Chondrocyte (in vitro differentiated cells): ENCODE measurements at regions not wholly inside any gene's neighbourhood (a gene's known extent, or its start where the extent isn't known, plus 50 kb on each side); places are given as distances from the start of the nearest gene placed in this dataset.

Experiments
- DNase-seq: peaks from one replicate; pipeline ENCODE4 v3.0.0; 2021; ENCODE audit warnings: mixed read lengths, low spot score
- H3K27ac Mint-ChIP-seq: one replicate; pipeline ENCODE4 v1.8.0; 2021; ENCODE audit warnings: mild to moderate bottlenecking, moderate library complexity, mixed read lengths; ENCODE audit not compliant: unreplicated experiment
- H3K27me3 Mint-ChIP-seq: 2 replicates; pipeline ENCODE4 v1.8.0; 2021; ENCODE audit warnings: low read depth, mixed read lengths
- H3K36me3 Mint-ChIP-seq: 2 replicates; pipeline ENCODE4 v1.8.0; 2021; ENCODE audit warnings: low read depth, mixed read lengths
- H3K4me1 Mint-ChIP-seq: 2 replicates; pipeline ENCODE4 v1.8.0; 2021; ENCODE audit warnings: low read depth, mild to moderate bottlenecking, mixed read lengths
- H3K4me3 Mint-ChIP-seq: one replicate; pipeline ENCODE4 v1.8.0; 2021; ENCODE audit warnings: mild to moderate bottlenecking, moderate library complexity, mixed read lengths; ENCODE audit not compliant: unreplicated experiment
- H3K9me3 Mint-ChIP-seq: 2 replicates; pipeline ENCODE4 v1.8.0; 2021; ENCODE audit warnings: low read depth, mixed read lengths
- TF ChIP-seq, protein P1 (sequence below): fragments of 200-600 bp; sonication (generic); IDR thresholded peaks from 2 replicates; pipeline ENCODE4 v1.5.0; 2021; ENCODE audit warnings: antibody characterized with exemption, mild to moderate bottlenecking, moderate library complexity

DNA sequence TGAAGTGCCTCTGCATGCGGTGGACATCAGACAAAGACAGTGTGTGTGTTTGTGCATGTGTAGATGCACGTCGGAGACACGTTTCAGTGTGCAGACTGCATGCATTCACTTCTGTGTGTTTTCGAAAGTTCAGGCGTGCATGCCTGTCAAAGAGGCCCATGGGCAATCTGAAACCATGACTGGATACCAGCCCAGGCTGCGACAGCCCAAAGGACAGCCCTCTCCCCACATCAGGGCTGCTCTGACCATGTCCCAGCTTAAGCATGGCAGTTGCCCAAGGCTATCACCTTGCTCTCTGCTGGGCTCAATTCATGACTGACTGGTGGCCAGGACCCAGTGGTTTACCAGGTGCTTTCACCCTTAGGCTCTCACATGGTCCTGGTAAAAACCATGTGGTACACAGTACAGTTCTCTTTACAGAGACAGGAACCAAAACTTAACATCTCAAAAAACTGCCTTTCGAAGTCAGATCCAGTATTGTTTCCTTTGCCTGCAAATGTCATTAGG, 423.7 kb upstream of the CADM1 start:
- H3K9me3 Mint-ChIP-seq = no peaks in the 10 kb centered on the region
- no peak overlapping the region for H3K27ac Mint-ChIP-seq
- TF ChIP-seq, protein P1, sequence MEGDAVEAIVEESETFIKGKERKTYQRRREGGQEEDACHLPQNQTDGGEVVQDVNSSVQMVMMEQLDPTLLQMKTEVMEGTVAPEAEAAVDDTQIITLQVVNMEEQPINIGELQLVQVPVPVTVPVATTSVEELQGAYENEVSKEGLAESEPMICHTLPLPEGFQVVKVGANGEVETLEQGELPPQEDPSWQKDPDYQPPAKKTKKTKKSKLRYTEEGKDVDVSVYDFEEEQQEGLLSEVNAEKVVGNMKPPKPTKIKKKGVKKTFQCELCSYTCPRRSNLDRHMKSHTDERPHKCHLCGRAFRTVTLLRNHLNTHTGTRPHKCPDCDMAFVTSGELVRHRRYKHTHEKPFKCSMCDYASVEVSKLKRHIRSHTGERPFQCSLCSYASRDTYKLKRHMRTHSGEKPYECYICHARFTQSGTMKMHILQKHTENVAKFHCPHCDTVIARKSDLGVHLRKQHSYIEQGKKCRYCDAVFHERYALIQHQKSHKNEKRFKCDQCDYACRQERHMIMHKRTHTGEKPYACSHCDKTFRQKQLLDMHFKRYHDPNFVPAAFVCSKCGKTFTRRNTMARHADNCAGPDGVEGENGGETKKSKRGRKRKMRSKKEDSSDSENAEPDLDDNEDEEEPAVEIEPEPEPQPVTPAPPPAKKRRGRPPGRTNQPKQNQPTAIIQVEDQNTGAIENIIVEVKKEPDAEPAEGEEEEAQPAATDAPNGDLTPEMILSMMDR = no peak
- peaks cover 22% of the 10 kb centered on the region for H3K4me1 Mint-ChIP-seq
- DNase-seq = no peak
- peaks cover 16% of the 10 kb centered on the region for H3K27me3 Mint-ChIP-seq
- H3K4me3 Mint-ChIP-seq = no peak overlapping the region
- peaks cover 2% of the 10 kb centered on the region for H3K36me3 Mint-ChIP-seq

GRCh38 chr11:115926601-115927000, 422.4 kb upstream of the CADM1 start:
- H3K36me3 Mint-ChIP-seq = peaks cover 2% of the 10 kb centered on the region
- H3K4me1 Mint-ChIP-seq = peaks cover 21% of the 10 kb centered on the region
- no peak overlapping the region for H3K4me3 Mint-ChIP-seq
- H3K9me3 Mint-ChIP-seq = no peaks in the 10 kb centered on the region
- DNase-seq = no peak
- TF ChIP-seq, protein P1 = no peak
- H3K27ac Mint-ChIP-seq = no peak overlapping the region
- H3K27me3 Mint-ChIP-seq = peaks cover 22% of the 10 kb centered on the region

DNA sequence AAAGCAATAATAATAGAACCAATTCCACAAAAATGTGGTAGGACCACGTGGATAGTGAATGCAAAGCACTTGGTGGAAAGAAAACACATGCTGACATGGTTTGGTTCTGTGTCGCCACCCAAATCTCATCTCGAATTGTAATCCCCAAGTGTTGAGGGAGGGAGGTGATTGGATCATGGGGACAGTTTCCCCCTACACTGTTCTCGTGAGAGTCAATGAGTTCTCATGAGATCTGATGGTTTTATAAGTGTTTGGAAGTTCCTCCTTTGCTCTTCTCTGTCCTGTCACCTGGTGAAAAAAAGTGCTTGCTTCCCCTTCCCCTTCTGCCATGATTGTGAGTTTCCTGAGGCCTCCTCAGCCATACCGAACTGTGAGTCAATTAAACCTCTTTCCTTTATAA, 421.9 kb upstream of the CADM1 start:
- TF ChIP-seq, protein P1 = no peak
- Mint-ChIP-seq H3K9me3 (no peaks in the 10 kb centered on the region), H3K36me3 (peaks cover 2% of the 10 kb centered on the region), H3K4me1 (peaks cover 17% of the 10 kb centered on the region), H3K4me3 (no peak overlapping the region), H3K27me3 (peaks cover 22% of the 10 kb centered on the region), H3K27ac (no peak overlapping the region)
- DNase-seq = no peak

GRCh38 chr11:115925568-115926090, 421.4 kb upstream of the CADM1 start:
- no peak overlapping the region for H3K4me3 Mint-ChIP-seq

GRCh38 chr11:115924744-115925567, 420.7 kb upstream of the CADM1 start:
- TF ChIP-seq, protein P1 = no peak
- Mint-ChIP-seq H3K4me3 (no peak overlapping the region), H3K27me3 (peaks cover 22% of the 10 kb centered on the region), H3K9me3 (no peaks in the 10 kb centered on the region), H3K27ac (no peak overlapping the region), H3K36me3 (peaks cover 2% of the 10 kb centered on the region), H3K4me1 (peaks cover 11% of the 10 kb centered on the region)
- no peak for DNase-seq

More at GRCh38 chr11:115925568-115926090, 421.4 kb upstream of the CADM1 start:
- no peak for DNase-seq
- Mint-ChIP-seq H3K4me1 (peaks cover 12% of the 10 kb centered on the region), H3K9me3 (no peaks in the 10 kb centered on the region), H3K27ac (no peak overlapping the region), H3K27me3 (peaks cover 22% of the 10 kb centered on the region), H3K36me3 (peaks cover 2% of the 10 kb centered on the region)
- TF ChIP-seq, protein P1 = no peak
